Stomach (tissue), 4 donors: ENCODE measurements at regions not wholly inside any gene's neighbourhood (a gene's known extent, or its start where the extent isn't known, plus 50 kb on each side); places are given as distances from the start of the nearest gene placed in this dataset.

ENCODE experiments used
- CTCF ChIP-seq, 7 experiments: fragments of 450-650 bp in 4 of 7; fragments of 200-600 bp in 3 of 7; sonication (generic) in 3 of 7; IDR thresholded peaks; one replicate each; pipeline ENCODE4 v1.5.1; 2016 to 2019; ENCODE audit warnings: antibody characterized with exemption in 7 of 7, control low read depth in 2 of 7, mild to moderate bottlenecking in 1 of 7
- POLR2A ChIP-seq, 4 donors: fragments of 450-650 bp; IDR thresholded peaks; one replicate each; pipeline ENCODE4 v1.6.1; 2016; ENCODE audit warnings: antibody characterized with exemption in 4 of 4, control low read depth in 2 of 4, mild to moderate bottlenecking in 1 of 4, moderate library complexity in 1 of 4
- POLR2AphosphoS5 ChIP-seq, 3 donors: sonication (generic); formaldehyde crosslinking; IDR thresholded peaks; one replicate each; pipeline ENCODE4 v1.6.1; 2016; ENCODE audit warnings: antibody characterized with exemption in 3 of 3

DNA sequence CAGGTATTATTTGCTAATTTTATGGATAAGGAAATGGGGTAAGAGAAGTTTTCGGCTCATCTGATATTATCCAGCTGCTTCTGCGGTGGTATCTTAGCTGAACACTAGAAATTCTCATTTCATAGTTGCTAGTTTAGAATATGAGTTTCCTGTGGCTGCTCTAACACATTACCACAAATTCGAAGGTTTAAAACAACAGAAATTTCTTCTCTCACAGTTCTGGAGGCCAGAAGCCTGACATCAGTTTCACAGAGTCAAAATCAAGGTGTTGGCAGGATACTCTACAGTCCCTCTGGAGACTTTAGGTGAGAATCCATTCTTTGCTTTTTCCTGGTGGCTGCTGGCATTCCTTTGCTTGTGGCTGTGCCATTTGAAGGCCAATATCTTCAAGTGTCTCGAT lies 205.9 kb downstream of the PTEN start:
- TF ChIP-seq POLR2A (IDR thresholded peaks at IDR 0.05) (no peak), CTCF (IDR thresholded peaks at IDR 0.05) (no peak), POLR2AphosphoS5 (IDR thresholded peaks at IDR 0.05) (no peak)
